CD4-positive, CD25-positive, alpha-beta regulatory T cell (primary cell): ENCODE measurements at regions not wholly inside any gene's neighbourhood (a gene's known extent, or its start where the extent isn't known, plus 50 kb on each side); places are given as distances from the start of the nearest gene placed in this dataset.
"Not testable (repeated sequence)": the region's sequence is repeated elsewhere in the genome, so short reads cannot be mapped to it uniquely, and the experiment has no call there.

Source experiments
- ATAC-seq, 2 donors: fragments of 150-1000 bp; cut with Tn5 transposase; one replicate each; pipeline ENCODE4 v1.10.0; 2021; ENCODE audit warnings: low read depth in 2 of 2, moderate number of reproducible peaks in 2 of 2, moderate library complexity in 1 of 2
- DNase-seq, 3 donors: peaks; one replicate each; pipeline versions ENCODE4 v3.0.0 to v3.0.0-alpha.2; 2012 to 2022; ENCODE audit warnings: mixed read lengths in 1 of 3
- H3K27ac ChIP-seq: one replicate; pipeline ENCODE4 v1.7.0; 2013; ENCODE audit warnings: mild to moderate bottlenecking, low read length; ENCODE audit not compliant: insufficient read depth, poor library complexity, severe bottlenecking
- H3K27me3 ChIP-seq: one replicate; pipeline ENCODE4 v1.7.0; 2013; ENCODE audit warnings: low read length; ENCODE audit not compliant: control insufficient read depth, insufficient read depth
- H3K36me3 ChIP-seq: one replicate; pipeline ENCODE4 v1.7.0; 2013; ENCODE audit warnings: mild to moderate bottlenecking, low read length, moderate library complexity; ENCODE audit not compliant: control insufficient read depth, insufficient read depth
- H3K4me1 ChIP-seq: 2 replicates; pipeline ENCODE4 v1.7.0; 2013; ENCODE audit warnings: mild to moderate bottlenecking, low read length; ENCODE audit not compliant: insufficient read depth, control insufficient read depth, poor library complexity, severe bottlenecking
- H3K4me3 ChIP-seq: one replicate; pipeline ENCODE4 v1.7.0; 2013; ENCODE audit warnings: low read depth, mild to moderate bottlenecking, low read length, moderate library complexity
- H3K9me3 ChIP-seq, 2 experiments: 1 replicate in 1 of 2; 2 replicates in 1 of 2; pipeline ENCODE4 v1.7.0; 2013; ENCODE audit warnings: low read length in 2 of 2, mild to moderate bottlenecking in 1 of 2, moderate library complexity in 1 of 2; ENCODE audit not compliant: control insufficient read depth in 2 of 2
- H3K27ac Mint-ChIP-seq, 3 donors: one replicate each; pipeline ENCODE4 v1.8.0; 2020 to 2022; ENCODE audit warnings: mild to moderate bottlenecking in 3 of 3, mixed read lengths in 3 of 3, moderate library complexity in 2 of 3
- H3K27me3 Mint-ChIP-seq: one replicate; pipeline ENCODE4 v1.8.0; 2022; ENCODE audit warnings: mild to moderate bottlenecking, mixed read lengths
- H3K36me3 Mint-ChIP-seq: one replicate; pipeline ENCODE4 v1.8.0; 2020; ENCODE audit warnings: mixed read lengths
- H3K4me1 Mint-ChIP-seq, 4 donors: one replicate each; pipeline ENCODE4 v1.8.0; 2020 to 2022; ENCODE audit warnings: mixed read lengths in 4 of 4, mild to moderate bottlenecking in 1 of 4
- H3K4me3 Mint-ChIP-seq, 4 donors: one replicate each; pipeline ENCODE4 v1.8.0; 2020 to 2022; ENCODE audit warnings: mild to moderate bottlenecking in 4 of 4, mixed read lengths in 4 of 4, moderate library complexity in 3 of 4
- H3K9me3 Mint-ChIP-seq, 7 donors: one replicate each; pipeline ENCODE4 v1.8.0; 2020 to 2022; ENCODE audit warnings: mixed read lengths in 7 of 7, mild to moderate bottlenecking in 3 of 7, moderate library complexity in 2 of 7

DNA sequence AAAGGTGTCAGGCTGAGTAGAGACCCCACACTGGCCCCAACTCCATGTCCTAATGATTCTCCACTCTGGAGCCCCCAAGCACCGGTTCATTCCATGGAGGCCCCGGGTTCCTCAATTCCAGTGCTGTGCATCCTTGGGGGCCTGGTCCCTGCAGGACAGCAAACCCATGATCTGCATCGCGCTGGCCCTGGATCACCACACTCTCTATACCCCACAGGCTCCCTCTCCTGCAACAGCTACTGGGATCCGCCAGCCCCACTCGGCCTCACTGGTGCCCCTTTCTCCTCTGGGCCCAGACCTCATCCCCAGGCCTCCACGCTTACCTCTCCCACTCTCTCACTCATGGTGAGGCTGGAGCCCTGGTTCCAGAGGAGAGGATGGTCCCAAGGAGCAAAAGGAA lies 68.6 kb upstream of the TUBA3E start:
- H3K4me3 ChIP-seq, H3K36me3 Mint-ChIP-seq, ATAC-seq, DNase-seq, H3K4me3 Mint-ChIP-seq, H3K27me3 ChIP-seq, H3K4me1 ChIP-seq, H3K9me3 ChIP-seq, H3K27ac ChIP-seq, H3K27ac Mint-ChIP-seq, H3K4me1 Mint-ChIP-seq, H3K36me3 ChIP-seq: not testable (repeated sequence)
- peaks cover 19% of the 10 kb centered on the region for H3K27me3 Mint-ChIP-seq
- peaks cover 0 to 14% (median 4%) of the 10 kb centered on the region in 7 donors for H3K9me3 Mint-ChIP-seq

GRCh38 chr2:130265570-130266247 lies 67.5 kb upstream of the TUBA3E start:
- H3K36me3 Mint-ChIP-seq, DNase-seq, H3K9me3 Mint-ChIP-seq, H3K36me3 ChIP-seq, H3K9me3 ChIP-seq, H3K4me3 Mint-ChIP-seq, H3K4me1 Mint-ChIP-seq, H3K4me3 ChIP-seq, ATAC-seq, H3K27ac Mint-ChIP-seq, H3K4me1 ChIP-seq, H3K27me3 ChIP-seq, H3K27ac ChIP-seq: not testable (repeated sequence)
- H3K27me3 Mint-ChIP-seq: peaks cover 21% of the 10 kb centered on the region

DNA sequence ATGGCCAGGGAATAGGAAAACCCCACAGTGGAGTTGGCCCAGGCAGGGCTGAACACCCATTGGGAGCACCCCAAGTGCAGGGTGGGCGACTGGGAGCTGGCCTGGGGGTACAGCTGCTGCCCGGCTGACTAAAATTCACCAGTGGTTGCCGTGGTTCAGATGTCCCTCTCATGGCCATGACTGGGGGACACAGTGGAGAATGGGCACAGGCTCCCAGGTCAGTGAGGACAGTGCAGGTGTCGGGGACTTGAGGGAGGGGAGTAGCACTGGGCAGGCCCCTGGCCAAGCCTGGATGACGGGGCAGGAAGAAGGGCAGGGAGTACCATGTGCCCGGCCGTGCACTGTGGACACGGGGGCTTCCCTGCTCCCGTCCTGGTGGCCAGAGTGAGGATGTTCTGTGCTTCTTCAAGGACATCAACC lies 66.7 kb upstream of the TUBA3E start:
- peaks cover 18% of the 10 kb centered on the region for H3K27me3 Mint-ChIP-seq

GRCh38 chr2:130264501-130264900 lies 66.3 kb upstream of the TUBA3E start:
- ATAC-seq (no peak), DNase-seq (no peak)
- H3K4me3 ChIP-seq: no peak overlapping the region
- Mint-ChIP-seq H3K9me3 (no peaks in the 10 kb centered on the region), H3K27ac (no peak overlapping the region), H3K4me3 (no peak overlapping the region), H3K36me3 (no peaks in the 10 kb centered on the region), H3K4me1 (no peaks in the 10 kb centered on the region), H3K27me3 (peaks cover 16% of the 10 kb centered on the region)
- H3K4me1 ChIP-seq: no peaks in the 10 kb centered on the region
- no peaks in the 10 kb centered on the region for H3K36me3 ChIP-seq
- no peaks in the 10 kb centered on the region for H3K27me3 ChIP-seq
- no peak overlapping the region for H3K27ac ChIP-seq
- H3K9me3 ChIP-seq: no peaks in the 10 kb centered on the region

More for the DNA sequence above, 66.7 kb upstream of the TUBA3E start:
- not testable (repeated sequence) for H3K4me3 ChIP-seq, H3K27ac Mint-ChIP-seq, ATAC-seq, H3K4me1 Mint-ChIP-seq, H3K27me3 ChIP-seq, H3K36me3 Mint-ChIP-seq, H3K27ac ChIP-seq, H3K4me3 Mint-ChIP-seq, H3K9me3 Mint-ChIP-seq, DNase-seq, H3K9me3 ChIP-seq, H3K4me1 ChIP-seq, H3K36me3 ChIP-seq

GRCh38 chr2:130264046-130264445 lies 65.8 kb upstream of the TUBA3E start:
- no peaks in the 10 kb centered on the region for H3K4me1 Mint-ChIP-seq
- DNase-seq (no peak), ATAC-seq (no peak)
- H3K9me3 ChIP-seq: no peaks in the 10 kb centered on the region
- H3K27me3 Mint-ChIP-seq: peaks cover 16% of the 10 kb centered on the region
- H3K4me1 ChIP-seq: no peaks in the 10 kb centered on the region
- no peaks in the 10 kb centered on the region for H3K36me3 ChIP-seq
- no peaks in the 10 kb centered on the region for H3K9me3 Mint-ChIP-seq
- no peak overlapping the region for H3K4me3 Mint-ChIP-seq
- no peak overlapping the region for H3K27ac Mint-ChIP-seq
- H3K27me3 ChIP-seq: peaks cover 2% of the 10 kb centered on the region
- H3K27ac ChIP-seq: no peak overlapping the region
- H3K4me3 ChIP-seq: no peak overlapping the region
- no peaks in the 10 kb centered on the region for H3K36me3 Mint-ChIP-seq

- Mint-ChIP-seq H3K4me3 (no peak overlapping the region), H3K27ac (no peak overlapping the region), H3K9me3 (no peaks in the 10 kb centered on the region), H3K27me3 (peaks cover 18% of the 10 kb centered on the region), H3K36me3 (no peaks in the 10 kb centered on the region), H3K4me1 (no peaks in the 10 kb centered on the region)
- no peaks in the 10 kb centered on the region for H3K4me1 ChIP-seq
- H3K9me3 ChIP-seq: no peaks in the 10 kb centered on the region
- peaks cover 3% of the 10 kb centered on the region for H3K27me3 ChIP-seq
- no peak overlapping the region for H3K4me3 ChIP-seq
- ATAC-seq (no peak), DNase-seq (no peak)
- no peaks in the 10 kb centered on the region for H3K36me3 ChIP-seq
- no peak overlapping the region for H3K27ac ChIP-seq
Observed at GRCh38 chr2:130263606-130264005, 65.4 kb upstream of the TUBA3E start.

DNA sequence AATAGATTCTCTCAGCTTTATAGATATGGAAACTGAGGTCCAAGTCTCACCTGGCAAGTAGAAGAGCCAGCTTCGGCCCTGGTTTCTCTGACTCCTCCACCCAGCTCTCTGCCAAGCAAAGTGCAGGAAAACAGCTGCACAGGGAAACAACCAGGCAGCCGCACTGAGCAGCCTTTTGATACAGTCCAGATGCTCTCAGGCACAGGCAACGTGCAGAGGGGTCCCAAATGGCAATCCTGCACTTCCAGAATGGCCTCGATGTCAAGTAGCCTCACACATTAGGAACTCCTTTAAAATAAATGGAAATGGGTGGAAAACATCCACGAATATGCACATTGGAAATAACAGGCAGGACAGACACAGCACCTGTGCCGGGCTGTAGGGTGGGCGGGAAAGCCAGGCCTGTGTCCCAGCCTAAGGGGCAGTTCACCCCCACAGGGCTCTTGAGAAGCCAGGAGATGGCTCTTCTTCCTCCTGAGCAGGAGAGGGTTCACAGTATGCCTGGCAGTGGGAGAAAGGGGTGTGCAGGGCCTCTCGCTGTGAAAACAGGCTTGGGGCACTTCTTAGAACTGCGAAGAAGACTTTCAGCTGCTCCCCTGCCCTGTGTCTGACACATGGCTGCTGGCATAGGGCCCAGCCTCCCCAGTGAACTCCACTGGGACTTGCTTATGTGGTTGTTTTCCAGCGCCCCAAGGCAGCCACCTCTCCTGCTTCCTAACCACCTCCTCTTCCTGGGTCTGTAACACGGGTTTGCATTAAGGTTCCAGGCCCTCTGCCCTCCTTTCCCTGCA lies 63.9 kb upstream of the TUBA3E start:
- Histone ChIP-seq H3K36me3 (no peaks in the 10 kb centered on the region), H3K4me3 (no peak overlapping the region), H3K4me1 (no peaks in the 10 kb centered on the region), H3K27ac (no peak overlapping the region), H3K9me3 (no peaks in the 10 kb centered on the region), H3K27me3 (peaks cover 6% of the 10 kb centered on the region)
- DNase-seq: no peak
- H3K4me1 Mint-ChIP-seq: no peaks in the 10 kb centered on the region
- H3K9me3 Mint-ChIP-seq: no peaks in the 10 kb centered on the region
- H3K36me3 Mint-ChIP-seq: no peaks in the 10 kb centered on the region
- H3K27me3 Mint-ChIP-seq: peaks cover 21% of the 10 kb centered on the region
- no peak overlapping the region for H3K4me3 Mint-ChIP-seq
- no peak for ATAC-seq
- no peak overlapping the region for H3K27ac Mint-ChIP-seq

DNA sequence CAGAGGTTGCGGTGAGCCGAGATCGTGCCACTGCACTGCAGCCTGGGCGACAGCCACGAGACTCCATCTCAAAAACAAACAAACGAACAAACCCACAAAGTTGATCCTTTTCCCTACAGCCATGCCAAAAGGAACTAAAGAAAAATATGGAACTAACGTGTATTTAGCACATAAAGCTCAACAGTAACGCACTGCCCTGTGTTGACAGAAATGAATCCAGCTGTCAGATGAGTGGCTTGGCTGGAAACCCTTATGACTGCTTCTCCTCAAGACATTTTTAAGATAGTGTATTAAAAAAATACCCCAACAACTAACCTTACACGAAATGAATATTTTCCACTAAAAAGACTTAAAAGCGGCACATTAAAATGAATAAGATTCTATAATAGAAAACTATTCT lies 62.9 kb upstream of the TUBA3E start:
- no peak for ATAC-seq

More for the DNA sequence above, 62.9 kb upstream of the TUBA3E start:
- H3K9me3 Mint-ChIP-seq: no peaks in the 10 kb centered on the region
- Histone ChIP-seq H3K27me3 (peaks cover 6% of the 10 kb centered on the region), H3K36me3 (no peaks in the 10 kb centered on the region), H3K4me1 (no peaks in the 10 kb centered on the region), H3K9me3 (no peaks in the 10 kb centered on the region), H3K4me3 (no peak overlapping the region), H3K27ac (no peak overlapping the region)
- H3K36me3 Mint-ChIP-seq: no peaks in the 10 kb centered on the region
- H3K27me3 Mint-ChIP-seq: peaks cover 21% of the 10 kb centered on the region
- DNase-seq: no peak
- no peak overlapping the region for H3K27ac Mint-ChIP-seq
- no peak overlapping the region for H3K4me3 Mint-ChIP-seq
- H3K4me1 Mint-ChIP-seq: no peaks in the 10 kb centered on the region
